A549 (cell line): ENCODE measurements at regions not wholly inside any gene's neighbourhood (a gene's known extent, or its start where the extent isn't known, plus 50 kb on each side); places are given as distances from the start of the nearest gene placed in this dataset.

Experiments
- ATAC-seq, 2 experiments: fragments of 200-7000 bp in 1 of 2; fragments of >200 bp in 1 of 2; cut with Nextera tagmentation in 1 of 2; cut with Tn5 transposase in 1 of 2; 3 replicates each; pipeline versions ENCODE4 v1.8.0 to v1.9.1; 2018 to 2020; ENCODE audit warnings: mild to moderate bottlenecking in 1 of 2, moderate library complexity in 1 of 2
- CTCF ChIA-PET: fragments of 300-600 bp; sonication (Branson Sonifier 250); formaldehyde crosslinking; extraction: SDS; loops from one replicate; lab custom pipeline; 2021; ENCODE audit warnings: antibody characterized with exemption, inconsistent platforms; lab: Yijun Ruan, JAX
- POLR2A ChIA-PET: fragments of 350-600 bp; formaldehyde crosslinking; extraction: SDS; loops from one replicate; lab custom pipeline; 2021; ENCODE audit warnings: antibody characterized with exemption, inconsistent platforms; lab: Yijun Ruan, JAX
- DNase-seq, 2 experiments: peaks; one replicate each; pipeline versions ENCODE4 v3.0.0 to v3.0.0-alpha.2; 2011 to 2016; ENCODE audit warnings: low read depth in 1 of 2, low spot score in 1 of 2
- FAIRE-seq: peaks from 2 replicates; lab custom pipeline; 2011; peaks lifted over from hg19 to GRCh38; lab: Jason Lieb, UNC
- H3K27ac ChIP-seq, 2 experiments: fragments of >200 bp; sonication (Bioruptor Twin); formaldehyde crosslinking; 3 replicates each; pipeline ENCODE4 v1.5.1; 2016 to 2017
- H3K4me1 ChIP-seq: fragments of >200 bp; sonication (Bioruptor Twin); formaldehyde crosslinking; 3 replicates; pipeline ENCODE4 v1.6.1; 2016
- H3K4me2 ChIP-seq: fragments of >200 bp; sonication (Bioruptor Twin); formaldehyde crosslinking; 3 replicates; pipeline ENCODE4 v1.6.1; 2016
- H3K4me3 ChIP-seq: fragments of >200 bp; sonication (Bioruptor Twin); formaldehyde crosslinking; 3 replicates; pipeline ENCODE4 v1.5.1; 2016
- H3K9me3 ChIP-seq: fragments of >200 bp; sonication (Bioruptor Twin); formaldehyde crosslinking; 3 replicates; pipeline ENCODE4 v1.6.1; 2016
- ATOH8 ChIP-seq: fragments of 250-450 bp; sonication (Bioruptor Pico); IDR thresholded peaks from 2 replicates; pipeline ENCODE4 v1.5.0; 2020; ENCODE audit warnings: low read depth, mild to moderate bottlenecking, moderate library complexity
- CEBPB ChIP-seq, 2 experiments: fragments of >200 bp in 1 of 2; sonication (Bioruptor Twin) in 1 of 2; formaldehyde crosslinking in 1 of 2; IDR thresholded peaks; 2 replicates each; pipeline ENCODE4 v1.6.1; 2012 to 2016
- CHD4 ChIP-seq: fragments of 200-600 bp; sonication (generic); IDR thresholded peaks from 2 replicates; pipeline ENCODE4 v1.6.1; 2016; ENCODE audit warnings: antibody characterized with exemption, mild to moderate bottlenecking, borderline replicate concordance
- CTCF ChIP-seq: fragments of >200 bp; sonication (Bioruptor Twin); formaldehyde crosslinking; IDR thresholded peaks from 3 replicates; pipeline ENCODE4 v1.5.1; 2016
- E2F6 ChIP-seq: IDR thresholded peaks from 2 replicates; pipeline ENCODE4 v1.6.1; 2012; ENCODE audit warnings: low read depth, borderline replicate concordance
- EHF ChIP-seq: fragments of 250-450 bp; sonication (Bioruptor Pico); IDR thresholded peaks from 2 replicates; pipeline ENCODE4 v1.5.0; 2020; ENCODE audit warnings: mild to moderate bottlenecking
- ELK1 ChIP-seq: fragments of 150-350 bp; IDR thresholded peaks from 2 replicates; pipeline ENCODE4 v1.6.1; 2014; ENCODE audit warnings: low read depth, mild to moderate bottlenecking, low read length
- GATA3 ChIP-seq: IDR thresholded peaks from 2 replicates; pipeline ENCODE4 v1.6.1; 2012; ENCODE audit warnings: borderline replicate concordance
- HDAC2 ChIP-seq: fragments of 200-600 bp; sonication (generic); IDR thresholded peaks from 2 replicates; pipeline ENCODE4 v1.6.1; 2016
- HEYL ChIP-seq: fragments of 250-450 bp; sonication (Bioruptor Pico); IDR thresholded peaks from 2 replicates; pipeline ENCODE4 v1.8.0; 2021; ENCODE audit warnings: mild to moderate bottlenecking, moderate library complexity
- HOXA7 ChIP-seq: fragments of 250-450 bp; sonication (Bioruptor Pico); IDR thresholded peaks from 2 replicates; pipeline ENCODE4 v1.5.0; 2020; ENCODE audit warnings: mild to moderate bottlenecking, moderate library complexity
- HOXB5 ChIP-seq: fragments of 250-450 bp; sonication (Bioruptor Pico); IDR thresholded peaks from 2 replicates; pipeline ENCODE4 v1.5.0; 2020; ENCODE audit warnings: mild to moderate bottlenecking, moderate library complexity
- JUN ChIP-seq, 2 experiments: fragments of >200 bp; sonication (Bioruptor Twin); formaldehyde crosslinking; IDR thresholded peaks; 2 replicates in 1 of 2; 3 replicates in 1 of 2; pipeline ENCODE4 v1.6.1; 2016 to 2017
- KDM1A ChIP-seq: fragments of 200-600 bp; sonication (generic); IDR thresholded peaks from 2 replicates; pipeline ENCODE4 v1.6.1; 2016; ENCODE audit warnings: low read depth, mild to moderate bottlenecking
- MAX ChIP-seq: IDR thresholded peaks from 2 replicates; pipeline ENCODE4 v1.6.1; 2012
- MAZ ChIP-seq: fragments of 150-350 bp; IDR thresholded peaks from 2 replicates; pipeline ENCODE4 v1.6.1; 2014; ENCODE audit warnings: antibody characterized with exemption, low read depth, low read length, borderline replicate concordance
- NFE2L2 ChIP-seq: fragments of 150-350 bp; conservative IDR thresholded peaks from 2 replicates; pipeline ENCODE4 v1.6.1; 2014; ENCODE audit warnings: low read length
- POLR2A ChIP-seq: IDR thresholded peaks from 2 replicates; pipeline ENCODE4 v1.6.1; 2012; ENCODE audit warnings: mild to moderate bottlenecking, low read length
- POLR2AphosphoS2 ChIP-seq: conservative IDR thresholded peaks from 2 replicates; pipeline ENCODE4 v1.6.1; 2012; ENCODE audit warnings: low read length, improper control_type of control experiment, inconsistent platforms
- RARB ChIP-seq: fragments of 250-450 bp; sonication (Bioruptor Pico); IDR thresholded peaks from 2 replicates; pipeline ENCODE4 v1.8.0; 2021; ENCODE audit warnings: mild to moderate bottlenecking, moderate library complexity
- RCOR1 ChIP-seq: fragments of 150-350 bp; IDR thresholded peaks from 2 replicates; pipeline ENCODE4 v1.6.1; 2014; ENCODE audit warnings: antibody characterized with exemption, low read length, low read depth
- REST ChIP-seq: fragments of 200-600 bp; sonication (generic); IDR thresholded peaks from 2 replicates; pipeline ENCODE4 v1.6.1; 2016; ENCODE audit warnings: antibody characterized with exemption, mild to moderate bottlenecking, moderate library complexity
- SMC3 ChIP-seq: fragments of >200 bp; sonication (Bioruptor Twin); formaldehyde crosslinking; IDR thresholded peaks from 3 replicates; pipeline ENCODE4 v1.6.1; 2018; ENCODE audit warnings: inconsistent platforms
- SREBF2 ChIP-seq: fragments of 450-650 bp; IDR thresholded peaks from 2 replicates; pipeline ENCODE4 v1.6.1; 2014; ENCODE audit warnings: mild to moderate bottlenecking, moderate library complexity
- ZC3H11A ChIP-seq: fragments of 450-650 bp; IDR thresholded peaks from 2 replicates; pipeline ENCODE4 v1.6.1; 2014; ENCODE audit warnings: antibody characterized with exemption, mild to moderate bottlenecking
- ZFP36 ChIP-seq: fragments of 450-650 bp; IDR thresholded peaks from 2 replicates; pipeline ENCODE4 v1.6.1; 2014; ENCODE audit warnings: borderline replicate concordance; ENCODE audit not compliant: partially characterized antibody
- WGBS: methylation state at CpG from one replicate; pipeline ENCODE4 v1.1.6; 2017; ENCODE audit errors: missing lambda C conversion rate; 5-methylcytosine and 5-hydroxymethylcytosine counted together

- POLR2A ChIA-PET = no interaction called here
- ATAC-seq (no peak), FAIRE-seq (no peak), DNase-seq (no peak)
- H3K4me1 ChIP-seq = no peaks in the 10 kb centered on the region
- H3K4me2 ChIP-seq = no peak overlapping the region
- WGBS = 19% methylated on average over 2 of the region's 2 CpGs
- H3K27ac ChIP-seq = no peak overlapping the region
- no peaks in the 10 kb centered on the region for H3K9me3 ChIP-seq
- H3K4me3 ChIP-seq = no peak overlapping the region
- CTCF ChIA-PET = no interaction called here
- TF ChIP-seq RCOR1 = no peak
- TF ChIP-seq NFE2L2 = no peak
- no peak for TF ChIP-seq HOXB5 (CRISPR knock-in tag)
- TF ChIP-seq SMC3 = no peak
- no peak for TF ChIP-seq HOXA7
- no peak for TF ChIP-seq CEBPB (IDR thresholded peaks at IDR 0.05)
- TF ChIP-seq HEYL (CRISPR knock-in tag) = no peak
- no peak for TF ChIP-seq SREBF2
- TF ChIP-seq CTCF = no peak
- TF ChIP-seq ZFP36 = no peak
- TF ChIP-seq, all 56 proteins: peak for 0
Measured at GRCh38 chr1:88210103-88210787, 473.8 kb upstream of the PKN2 start.

- TF ChIP-seq JUN (IDR thresholded peaks at IDR 0.05) (no peak), ELK1 (no peak), E2F6 (no peak), ATOH8 (CRISPR knock-in tag) (no peak), SREBF2 (no peak), POLR2AphosphoS2 (no peak), CHD4 (no peak), REST (no peak), MAZ (no peak), MAX (no peak), ZC3H11A (no peak), CTCF (no peak), GATA3 (no peak), RARB (CRISPR knock-in tag) (no peak), POLR2A (no peak), KDM1A (no peak), HDAC2 (no peak), EHF (CRISPR knock-in tag) (no peak)
- H3K4me3 ChIP-seq = no peak overlapping the region
- 22% methylated on average over 4 of the region's 4 CpGs for WGBS
- no peak for ATAC-seq
- ChIA-PET CTCF (interaction anchor here (1.0 kb wide), 1 partner anchor 17 kb away, joined by 3 read pairs; no protein-coding TSS in a partner anchor), POLR2A (no interaction called here)
- no peak overlapping the region for H3K27ac ChIP-seq
- no peaks in the 10 kb centered on the region for H3K4me1 ChIP-seq
- no peak for FAIRE-seq
- H3K9me3 ChIP-seq = no peaks in the 10 kb centered on the region
- DNase-seq = no peak
- H3K4me2 ChIP-seq = no peak overlapping the region
Measured at GRCh38 chr1:88216441-88216840, 467.6 kb upstream of the PKN2 start.
